SK-N-SH (cell line): ENCODE measurements at regions not wholly inside any gene's neighbourhood (a gene's known extent, or its start where the extent isn't known, plus 50 kb on each side); places are given as distances from the start of the nearest gene placed in this dataset.

Source experiments
- CTCF ChIA-PET: fragments of 300-600, 350-600 bp; formaldehyde crosslinking; extraction: SDS; loops from one replicate; lab custom pipeline; 2021; lab: Yijun Ruan, JAX
- POLR2A ChIA-PET: fragments of 350-600 bp; sonication (Branson Sonifier 250); formaldehyde crosslinking; extraction: SDS; loops from one replicate; lab custom pipeline; 2020; ENCODE audit warnings: antibody characterized with exemption, inconsistent platforms; lab: Yijun Ruan, JAX
- DNase-seq: peaks from one replicate; pipeline ENCODE4 v3.0.0; 2012
- H2AFZ ChIP-seq: fragments of 200-600 bp; sonication (generic); 2 replicates; pipeline ENCODE4 v1.8.1; 2016; ENCODE audit warnings: antibody characterized with exemption, mild to moderate bottlenecking, low read depth
- H3F3A ChIP-seq: fragments of 200-600 bp; sonication (generic); replicated peaks from 2 replicates; pipeline ENCODE3; 2016; ENCODE audit warnings: antibody characterized with exemption, mild to moderate bottlenecking; ENCODE audit not compliant: insufficient read depth
- H3K27ac ChIP-seq, 2 experiments: fragments of 200-500 bp in 1 of 2; fragments of 200-600 bp in 1 of 2; sonication (Bioruptor generic) in 1 of 2; sonication (generic), shearing (Covaris generic) in 1 of 2; 2 replicates each; pipeline versions ENCODE4 v1.5.1 to v1.6.1; 2014 to 2016; ENCODE audit warnings: low read depth in 2 of 2, inconsistent platforms in 1 of 2, low read length in 1 of 2, mild to moderate bottlenecking in 1 of 2, mixed read lengths in 1 of 2
- H3K27me3 ChIP-seq: fragments of 200-600 bp; sonication (generic), shearing (Covaris generic); 2 replicates; pipeline ENCODE4 v1.6.1; 2016; ENCODE audit warnings: mixed run types; ENCODE audit not compliant: insufficient read depth
- H3K36me3 ChIP-seq, 2 experiments: fragments of 200-500 bp in 1 of 2; fragments of 200-600 bp in 1 of 2; sonication (Bioruptor generic) in 1 of 2; sonication (generic) in 1 of 2; replicated peaks in 1 of 2; 2 replicates each; pipeline versions ENCODE3 to v1.5.1; 2014 to 2016; ENCODE audit warnings: low read length in 1 of 2, mild to moderate bottlenecking in 1 of 2; ENCODE audit not compliant: insufficient read depth in 2 of 2, control insufficient read depth in 1 of 2
- H3K4me1 ChIP-seq, 2 experiments: fragments of 200-500 bp in 1 of 2; fragments of 200-600 bp in 1 of 2; sonication (Bioruptor generic) in 1 of 2; sonication (generic), shearing (Covaris generic) in 1 of 2; 2 replicates each; pipeline versions ENCODE4 v1.5.1 to v1.6.1; 2014 to 2016; ENCODE audit warnings: low read depth in 1 of 2, low read length in 1 of 2, mixed run types in 1 of 2; ENCODE audit not compliant: insufficient read depth in 2 of 2, control insufficient read depth in 1 of 2
- H3K4me2 ChIP-seq: fragments of 200-600 bp; sonication (generic), shearing (Covaris generic); 2 replicates; pipeline ENCODE4 v1.6.1; 2017; ENCODE audit warnings: mixed run types
- H3K4me3 ChIP-seq, 2 experiments: fragments of 200-500 bp in 1 of 2; fragments of 200-600 bp in 1 of 2; sonication (Bioruptor generic) in 1 of 2; sonication (generic), shearing (Covaris generic) in 1 of 2; 2 replicates each; pipeline versions ENCODE4 v1.5.1 to v1.8.1; 2014 to 2016; ENCODE audit warnings: low read depth in 2 of 2, inconsistent platforms in 1 of 2, low read length in 1 of 2, mild to moderate bottlenecking in 1 of 2, mixed read lengths in 1 of 2, moderate library complexity in 1 of 2
- H3K79me2 ChIP-seq: fragments of 200-600 bp; sonication (generic); 2 replicates; pipeline ENCODE4 v1.8.1; 2017; ENCODE audit warnings: mild to moderate bottlenecking; ENCODE audit not compliant: insufficient read depth
- H3K9ac ChIP-seq: fragments of 200-600 bp; sonication (generic); 2 replicates; pipeline ENCODE4 v1.6.1; 2017; ENCODE audit warnings: mixed run types
- H3K9me2 ChIP-seq: fragments of 200-600 bp; sonication (generic); 2 replicates; pipeline ENCODE4 v1.6.1; 2017; ENCODE audit warnings: mixed run types
- H3K9me3 ChIP-seq: fragments of 200-600 bp; sonication (generic); 2 replicates; pipeline ENCODE4 v1.6.1; 2017; ENCODE audit warnings: mixed run types, mild to moderate bottlenecking, moderate library complexity
- H4K20me1 ChIP-seq: fragments of 200-600 bp; sonication (generic); 2 replicates; pipeline ENCODE4 v1.6.1; 2017; ENCODE audit warnings: mild to moderate bottlenecking, mixed run types; ENCODE audit not compliant: insufficient read depth
- CTCF ChIP-seq: fragments of 200-600 bp; sonication (generic); IDR thresholded peaks from 2 replicates; pipeline ENCODE4 v1.6.1; 2017; ENCODE audit warnings: antibody characterized with exemption, mild to moderate bottlenecking, moderate library complexity
- EP300 ChIP-seq, 2 experiments: IDR thresholded peaks; 2 replicates each; pipeline versions ENCODE4 v1.4.0 to v1.6.1; 2012; ENCODE audit warnings: borderline replicate concordance in 1 of 2, low read depth in 1 of 2, low read length in 1 of 2
- EZH2phosphoT487 ChIP-seq: fragments of 200-600 bp; sonication (generic); IDR thresholded peaks from 2 replicates; pipeline ENCODE4 v1.6.1; 2017; ENCODE audit warnings: low read depth, mixed run types, mild to moderate bottlenecking, antibody characterized with exemption, moderate library complexity, borderline replicate concordance
- FOXJ3 ChIP-seq: sonication (generic); formaldehyde crosslinking; IDR thresholded peaks from 2 replicates; pipeline ENCODE4 v1.5.1; 2020; ENCODE audit warnings: mild to moderate bottlenecking, missing genetic modification reagents
- FOXM1 ChIP-seq: IDR thresholded peaks from 2 replicates; pipeline ENCODE4 v1.4.0; 2012; ENCODE audit warnings: low read depth, mild to moderate bottlenecking
- GABPA ChIP-seq: IDR thresholded peaks from 2 replicates; pipeline ENCODE4 v1.4.0; 2012; ENCODE audit warnings: low read depth, mild to moderate bottlenecking
- MXI1 ChIP-seq: IDR thresholded peaks from 2 replicates; pipeline ENCODE4 v1.6.1; 2012; ENCODE audit warnings: mild to moderate bottlenecking, low read depth, low read length, improper control_type of control experiment
- NFIC ChIP-seq: IDR thresholded peaks from 2 replicates; pipeline ENCODE4 v1.4.0; 2012; ENCODE audit warnings: borderline replicate concordance
- RCOR1 ChIP-seq: fragments of 150-350 bp; IDR thresholded peaks from 2 replicates; pipeline ENCODE4 v1.6.1; 2017; ENCODE audit warnings: antibody characterized with exemption, low read length
- SMC3 ChIP-seq: IDR thresholded peaks from 2 replicates; pipeline ENCODE4 v1.6.1; 2012; ENCODE audit warnings: low read depth, low read length, improper control_type of control experiment
- TCF12 ChIP-seq: IDR thresholded peaks from 2 replicates; pipeline ENCODE4 v1.4.0; 2012
- TEAD4 ChIP-seq: IDR thresholded peaks from 2 replicates; pipeline ENCODE4 v1.4.0; 2012; ENCODE audit warnings: mild to moderate bottlenecking, borderline replicate concordance; ENCODE audit not compliant: insufficient read depth
- USF1 ChIP-seq: IDR thresholded peaks from 2 replicates; pipeline ENCODE4 v1.4.0; 2012; ENCODE audit warnings: low read depth, borderline replicate concordance
- USF2 ChIP-seq: fragments of 150-350 bp; IDR thresholded peaks from 2 replicates; pipeline ENCODE4 v1.6.1; 2017; ENCODE audit warnings: antibody characterized with exemption, low read length, low read depth, borderline replicate concordance
- YY1 ChIP-seq: IDR thresholded peaks from 2 replicates; pipeline ENCODE4 v1.4.0; 2012; ENCODE audit warnings: low read depth, mild to moderate bottlenecking
- WGBS: methylation state at CpG from one replicate; pipeline ENCODE4 v1.1.6; 2017; ENCODE audit warnings: low lambda C conversion rate; 5-methylcytosine and 5-hydroxymethylcytosine counted together
- TF ChIP-seq, protein P1 (sequence below): IDR thresholded peaks from 2 replicates; pipeline ENCODE4 v1.4.0; 2012; ENCODE audit warnings: low read depth, borderline replicate concordance
- TF ChIP-seq, protein P2 (sequence below): fragments of 150-350 bp; IDR thresholded peaks from 2 replicates; pipeline ENCODE4 v1.6.1; 2016; ENCODE audit warnings: mild to moderate bottlenecking, low read depth, low read length

DNA sequence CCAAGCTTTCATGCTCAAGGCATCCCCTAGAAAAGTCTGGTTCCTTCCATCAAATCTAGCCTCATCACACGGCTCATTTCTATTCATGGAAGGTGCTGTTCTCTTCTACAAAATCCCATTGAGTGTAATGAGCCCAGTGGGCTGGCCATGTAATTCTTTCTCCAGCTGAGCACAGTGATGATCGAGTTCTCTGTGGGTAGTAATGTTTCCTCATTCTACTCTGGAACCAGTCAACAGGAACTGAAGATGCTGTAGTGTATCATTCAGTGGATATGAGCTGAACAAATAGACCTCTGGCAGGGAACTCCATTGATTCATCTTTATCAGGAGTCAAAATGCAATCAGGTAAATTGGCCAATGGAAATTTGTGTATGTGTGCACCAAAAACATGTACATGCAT is 149.2 kb downstream of the LRRC70 start:
- WGBS, result 0% methylated on average over 2 of the region's 2 CpGs
- no peak for TF ChIP-seq NFIC
- no peak for TF ChIP-seq USF2
- TF ChIP-seq SMC3, result no peak
- no peak for TF ChIP-seq FOXM1
- no peak for TF ChIP-seq RCOR1
- TF ChIP-seq TEAD4, result no peak
- no peak for TF ChIP-seq FOXJ3
- no peak for TF ChIP-seq MXI1
- no peak for TF ChIP-seq CTCF
- TF ChIP-seq USF1, result no peak
- TF ChIP-seq EP300 (IDR thresholded peaks at IDR 0.05; ENCODE audit: borderline replicate concordance in 1 of 2, low read depth in 1 of 2, low read length in 1 of 2), result no peak
- no peak for TF ChIP-seq EZH2phosphoT487
- no peak for TF ChIP-seq YY1
- TF ChIP-seq, protein P1, sequence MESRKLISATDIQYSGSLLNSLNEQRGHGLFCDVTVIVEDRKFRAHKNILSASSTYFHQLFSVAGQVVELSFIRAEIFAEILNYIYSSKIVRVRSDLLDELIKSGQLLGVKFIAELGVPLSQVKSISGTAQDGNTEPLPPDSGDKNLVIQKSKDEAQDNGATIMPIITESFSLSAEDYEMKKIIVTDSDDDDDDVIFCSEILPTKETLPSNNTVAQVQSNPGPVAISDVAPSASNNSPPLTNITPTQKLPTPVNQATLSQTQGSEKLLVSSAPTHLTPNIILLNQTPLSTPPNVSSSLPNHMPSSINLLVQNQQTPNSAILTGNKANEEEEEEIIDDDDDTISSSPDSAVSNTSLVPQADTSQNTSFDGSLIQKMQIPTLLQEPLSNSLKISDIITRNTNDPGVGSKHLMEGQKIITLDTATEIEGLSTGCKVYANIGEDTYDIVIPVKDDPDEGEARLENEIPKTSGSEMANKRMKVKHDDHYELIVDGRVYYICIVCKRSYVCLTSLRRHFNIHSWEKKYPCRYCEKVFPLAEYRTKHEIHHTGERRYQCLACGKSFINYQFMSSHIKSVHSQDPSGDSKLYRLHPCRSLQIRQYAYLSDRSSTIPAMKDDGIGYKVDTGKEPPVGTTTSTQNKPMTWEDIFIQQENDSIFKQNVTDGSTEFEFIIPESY, result no peak
- TF ChIP-seq TCF12, result no peak
- no peak for TF ChIP-seq GABPA
- TF ChIP-seq, protein P2, sequence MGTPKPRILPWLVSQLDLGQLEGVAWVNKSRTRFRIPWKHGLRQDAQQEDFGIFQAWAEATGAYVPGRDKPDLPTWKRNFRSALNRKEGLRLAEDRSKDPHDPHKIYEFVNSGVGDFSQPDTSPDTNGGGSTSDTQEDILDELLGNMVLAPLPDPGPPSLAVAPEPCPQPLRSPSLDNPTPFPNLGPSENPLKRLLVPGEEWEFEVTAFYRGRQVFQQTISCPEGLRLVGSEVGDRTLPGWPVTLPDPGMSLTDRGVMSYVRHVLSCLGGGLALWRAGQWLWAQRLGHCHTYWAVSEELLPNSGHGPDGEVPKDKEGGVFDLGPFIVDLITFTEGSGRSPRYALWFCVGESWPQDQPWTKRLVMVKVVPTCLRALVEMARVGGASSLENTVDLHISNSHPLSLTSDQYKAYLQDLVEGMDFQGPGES, result no peak
- Histone ChIP-seq H3K27ac (no peak overlapping the region), H3K9me3 (no peaks in the 10 kb centered on the region), H3K27me3 (no peaks in the 10 kb centered on the region), H3K4me2 (no peak overlapping the region), H3K9me2 (no peaks in the 10 kb centered on the region), H4K20me1 (no peaks in the 10 kb centered on the region), H3K36me3 (no peaks in the 10 kb centered on the region), H2AFZ (no peak overlapping the region), H3K4me1 (no peaks in the 10 kb centered on the region), H3K9ac (no peak overlapping the region), H3K79me2 (no peaks in the 10 kb centered on the region), H3F3A (no peaks in the 10 kb centered on the region), H3K4me3 (no peak overlapping the region)
- POLR2A ChIA-PET, result no interaction called here
- CTCF ChIA-PET, result no interaction called here
- DNase-seq, result no peak
